GM23248 (cell line): ENCODE measurements at regions not wholly inside any gene's neighbourhood (a gene's known extent, or its start where the extent isn't known, plus 50 kb on each side); places are given as distances from the start of the nearest gene placed in this dataset.

Experiments
- DNase-seq: peaks from one replicate; pipeline ENCODE4 v3.0.0-alpha.2; 2015
- H2AFZ ChIP-seq: fragments of 200-600 bp; sonication (generic); 2 replicates; pipeline ENCODE4 v1.6.1; 2016; ENCODE audit warnings: antibody characterized with exemption
- H3F3A ChIP-seq: fragments of 200-600 bp; sonication (generic); 2 replicates; pipeline ENCODE4 v1.6.1; 2016; ENCODE audit warnings: mild to moderate bottlenecking, antibody characterized with exemption, mixed run types; ENCODE audit not compliant: insufficient read depth
- H3K27ac ChIP-seq: fragments of 200-600 bp; sonication (generic); 2 replicates; pipeline ENCODE4 v1.5.1; 2016; ENCODE audit warnings: mild to moderate bottlenecking
- H3K27me3 ChIP-seq: fragments of 200-600 bp; sonication (generic); replicated peaks from 2 replicates; pipeline ENCODE4 v1.6.1; 2016; ENCODE audit warnings: mild to moderate bottlenecking; ENCODE audit not compliant: insufficient read depth
- H3K36me3 ChIP-seq: fragments of 200-600 bp; sonication (generic); 2 replicates; pipeline ENCODE4 v1.6.1; 2016; ENCODE audit warnings: low read depth, mild to moderate bottlenecking
- H3K4me1 ChIP-seq: fragments of 200-600 bp; sonication (generic); 2 replicates; pipeline ENCODE4 v1.6.1; 2016; ENCODE audit warnings: mild to moderate bottlenecking; ENCODE audit not compliant: insufficient read depth
- H3K4me2 ChIP-seq: fragments of 200-600 bp; sonication (generic); one replicate; pipeline ENCODE4 v1.6.1; 2016; ENCODE audit warnings: mild to moderate bottlenecking; ENCODE audit not compliant: unreplicated experiment
- H3K4me3 ChIP-seq: fragments of 200-600 bp; sonication (generic); 2 replicates; pipeline ENCODE4 v1.5.1; 2016; ENCODE audit warnings: mild to moderate bottlenecking
- H3K79me2 ChIP-seq: fragments of 200-600 bp; sonication (generic); 2 replicates; pipeline ENCODE4 v1.6.1; 2016; ENCODE audit warnings: mild to moderate bottlenecking; ENCODE audit not compliant: insufficient read depth
- H3K9ac ChIP-seq: fragments of 200-600 bp; sonication (generic); 2 replicates; pipeline ENCODE4 v1.6.1; 2016; ENCODE audit warnings: mild to moderate bottlenecking
- H3K9me2 ChIP-seq: fragments of 200-600 bp; sonication (generic); 2 replicates; pipeline ENCODE4 v1.6.1; 2016; ENCODE audit warnings: mixed run types, mild to moderate bottlenecking, moderate library complexity; ENCODE audit not compliant: insufficient read depth
- H3K9me3 ChIP-seq: fragments of 200-600 bp; sonication (generic); one replicate; pipeline ENCODE4 v1.6.1; 2017; ENCODE audit warnings: low read depth
- H4K20me1 ChIP-seq: fragments of 200-600 bp; sonication (generic); 2 replicates; pipeline ENCODE4 v1.6.0; 2016; ENCODE audit not compliant: insufficient read depth
- EZH2 ChIP-seq: fragments of 200-600 bp; sonication (generic); IDR thresholded peaks from 2 replicates; pipeline ENCODE4 v1.6.1; 2018; ENCODE audit warnings: antibody characterized with exemption, mild to moderate bottlenecking; ENCODE audit not compliant: insufficient read depth, poor library complexity, severe bottlenecking
- EZH2phosphoT487 ChIP-seq: fragments of 200-600 bp; sonication (generic); IDR thresholded peaks from 2 replicates; pipeline ENCODE4 v1.6.1; 2018; ENCODE audit warnings: antibody characterized with exemption, moderate library complexity, mild to moderate bottlenecking, low read depth; ENCODE audit not compliant: insufficient read depth
- WGBS, 2 experiments: methylation state at CpG; one replicate each; pipeline ENCODE4 v1.1.6; 2015 to 2017; ENCODE audit warnings: low lambda C conversion rate in 2 of 2, low coverage in 1 of 2; ENCODE audit errors: missing lambda C conversion rate in 2 of 2; 5-methylcytosine and 5-hydroxymethylcytosine counted together
- in situ Hi-C: fragments of 300-500 bp; cut with MboI; formaldehyde crosslinking; loops from 2 replicates; pipeline ENCODE4 v1.15.0; 2020

DNA sequence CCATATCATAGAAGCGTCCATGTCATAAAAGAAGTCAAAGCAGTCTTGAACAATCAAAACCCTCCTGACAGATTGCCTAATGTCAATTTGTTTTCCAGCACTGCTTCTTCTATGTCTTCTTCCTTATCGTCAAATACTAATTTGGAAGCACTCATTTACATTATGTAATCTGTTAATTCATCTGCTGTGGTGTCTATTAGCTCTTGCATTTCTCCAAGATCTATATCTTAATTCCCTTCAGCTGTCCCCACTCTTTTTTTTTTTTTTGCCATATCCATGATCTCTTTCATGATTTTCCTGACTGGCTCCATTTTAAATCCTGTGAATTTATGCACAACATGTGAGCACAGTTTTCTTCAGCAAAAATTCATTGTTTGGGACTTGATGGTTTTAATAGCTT is 560.5 kb upstream of the ARPP21 start:
- Histone ChIP-seq H3K4me3 (no peak overlapping the region), H3K4me2 (no peak overlapping the region), H3K36me3 (no peaks in the 10 kb centered on the region), H3F3A (no peaks in the 10 kb centered on the region), H2AFZ (no peak overlapping the region), H3K79me2 (no peaks in the 10 kb centered on the region), H3K9ac (no peak overlapping the region), H3K4me1 (no peaks in the 10 kb centered on the region), H3K9me3 (no peaks in the 10 kb centered on the region), H4K20me1 (no peaks in the 10 kb centered on the region), H3K27ac (no peak overlapping the region), H3K27me3 (no peaks in the 10 kb centered on the region), H3K9me2 (no peaks in the 10 kb centered on the region)
- WGBS, 2 experiments, result 15% methylated on average over 2 of the region's 2 CpGs
- no peak for DNase-seq
- in situ Hi-C loops, result no loop called here
- TF ChIP-seq EZH2phosphoT487 (no peak), EZH2 (no peak)

DNA sequence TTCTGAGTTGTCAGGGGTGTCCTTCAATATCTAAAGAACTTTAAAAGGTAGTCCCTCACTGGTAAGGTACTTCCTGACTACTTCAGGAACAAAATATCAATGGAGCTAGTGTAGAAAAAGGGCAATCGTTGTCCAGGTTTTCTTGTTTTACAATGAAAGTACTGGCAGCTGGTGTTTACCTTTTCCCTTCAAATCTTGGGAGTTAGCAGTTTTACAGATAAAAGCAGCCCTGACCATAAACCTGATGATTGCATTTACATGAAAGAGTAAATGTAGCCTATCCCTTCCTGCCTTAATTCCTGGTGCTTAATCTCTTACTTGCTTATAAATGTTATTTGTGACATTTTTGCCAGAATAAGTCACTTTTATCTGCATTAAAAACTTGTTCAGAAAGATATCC is 559.9 kb upstream of the ARPP21 start:
- 0 to 2% methylated on average over 1 of the region's 1 CpG for WGBS, 2 experiments
- in situ Hi-C loops, result no loop called here
- H3K9me2 ChIP-seq, result no peaks in the 10 kb centered on the region

DNA sequence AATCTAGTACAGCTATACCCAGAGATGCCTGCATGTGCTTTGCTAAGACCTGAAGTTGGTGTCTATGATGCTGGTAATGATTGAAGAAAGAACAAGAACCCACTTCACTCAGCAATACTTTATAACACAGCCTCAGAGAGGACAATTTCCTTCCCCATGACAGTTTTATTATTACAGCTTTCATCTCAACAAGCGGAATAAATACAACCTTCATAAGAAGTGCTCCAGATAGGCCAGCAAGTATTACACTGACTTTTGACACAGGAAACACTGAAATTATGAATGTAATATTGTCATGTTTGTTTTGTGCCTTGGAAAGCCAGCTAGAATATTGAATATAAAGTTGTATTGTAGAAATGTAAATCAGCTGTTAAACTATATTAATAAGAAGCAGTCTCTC is 557.4 kb upstream of the ARPP21 start:
- Histone ChIP-seq H2AFZ (no peak overlapping the region), H3K27me3 (no peaks in the 10 kb centered on the region), H3K36me3 (no peaks in the 10 kb centered on the region), H4K20me1 (no peaks in the 10 kb centered on the region), H3F3A (no peaks in the 10 kb centered on the region), H3K9ac (no peak overlapping the region), H3K4me1 (no peaks in the 10 kb centered on the region), H3K27ac (no peak overlapping the region), H3K9me2 (no peaks in the 10 kb centered on the region), H3K9me3 (no peaks in the 10 kb centered on the region), H3K79me2 (no peaks in the 10 kb centered on the region), H3K4me2 (no peak overlapping the region), H3K4me3 (no peak overlapping the region)
- no peak for DNase-seq
- no peak for TF ChIP-seq EZH2
- TF ChIP-seq EZH2phosphoT487, result no peak
- in situ Hi-C loops, result no loop called here
- WGBS, 2 experiments, result 13 to 34% methylated on average over 1 of the region's 1 CpG

More for the DNA sequence above, 559.9 kb upstream of the ARPP21 start:
- Histone ChIP-seq H3K9me3 (no peaks in the 10 kb centered on the region), H3F3A (no peaks in the 10 kb centered on the region), H3K4me3 (no peak overlapping the region), H3K36me3 (no peaks in the 10 kb centered on the region), H3K27me3 (no peaks in the 10 kb centered on the region), H2AFZ (no peak overlapping the region), H3K4me1 (no peaks in the 10 kb centered on the region), H3K27ac (no peak overlapping the region), H4K20me1 (no peaks in the 10 kb centered on the region), H3K79me2 (no peaks in the 10 kb centered on the region), H3K9ac (no peak overlapping the region), H3K4me2 (no peak overlapping the region)
- no peak for DNase-seq
- TF ChIP-seq EZH2phosphoT487 (no peak), EZH2 (no peak)

DNA sequence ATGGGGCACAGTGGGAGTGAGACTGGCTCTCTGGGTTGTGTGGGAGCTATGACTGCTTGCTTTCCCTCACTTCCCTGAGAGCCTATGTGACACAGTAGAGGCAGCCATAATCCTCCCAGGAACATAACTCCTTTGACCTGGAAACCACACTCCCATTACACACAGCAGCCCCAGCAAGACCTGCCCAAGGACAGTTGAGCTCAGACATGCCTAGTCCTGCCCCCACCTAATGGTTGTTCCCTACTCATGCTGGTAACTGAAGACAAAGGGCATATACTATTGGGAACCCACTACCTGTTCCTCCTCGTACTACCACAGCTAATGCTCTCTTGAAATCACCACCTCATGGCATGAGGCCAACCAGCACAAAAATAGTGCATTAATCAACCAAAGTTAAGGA is 550.4 kb upstream of the ARPP21 start:
- Histone ChIP-seq H3K36me3 (no peaks in the 10 kb centered on the region), H3F3A (no peaks in the 10 kb centered on the region), H3K4me2 (no peak overlapping the region), H3K27me3 (no peaks in the 10 kb centered on the region), H3K4me1 (no peaks in the 10 kb centered on the region), H3K79me2 (no peaks in the 10 kb centered on the region), H3K9me2 (no peaks in the 10 kb centered on the region), H4K20me1 (no peaks in the 10 kb centered on the region), H3K9ac (no peak overlapping the region), H3K4me3 (no peak overlapping the region), H2AFZ (no peak overlapping the region), H3K9me3 (peaks cover 3% of the 10 kb centered on the region), H3K27ac (no peak overlapping the region)
- 36 to 37% methylated on average over 1 of the region's 1 CpG for WGBS, 2 experiments
- TF ChIP-seq EZH2 (no peak), EZH2phosphoT487 (no peak)
- DNase-seq, result no peak
- in situ Hi-C loops, result no loop called here

DNA sequence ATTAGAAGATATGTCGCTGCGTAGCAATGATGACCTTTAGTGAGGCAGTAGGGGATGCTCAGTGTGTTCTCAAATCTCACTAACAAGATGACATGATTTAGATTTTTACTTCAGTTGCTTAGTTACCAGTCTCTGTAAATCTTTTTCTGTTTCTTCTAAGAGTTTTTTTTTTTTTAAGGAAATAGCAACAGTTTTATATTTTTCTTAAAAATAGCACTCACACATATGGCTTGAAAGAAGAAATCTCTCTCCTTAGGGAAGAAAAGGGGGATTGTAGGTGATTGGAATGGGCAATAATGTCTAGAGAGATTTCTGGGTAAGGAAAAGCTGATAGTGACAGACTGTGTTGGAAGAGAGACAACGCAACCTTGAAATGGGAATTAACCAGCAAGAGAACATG is 524.6 kb upstream of the ARPP21 start:
- no peaks in the 10 kb centered on the region for H3K36me3 ChIP-seq
- H3K27me3 ChIP-seq, result no peaks in the 10 kb centered on the region
- WGBS, 2 experiments, result 50 to 53% methylated on average over 3 of the region's 3 CpGs
- no peak for DNase-seq
- no peak overlapping the region for H2AFZ ChIP-seq
- H3F3A ChIP-seq, result no peaks in the 10 kb centered on the region
- no peaks in the 10 kb centered on the region for H3K9me2 ChIP-seq
- no peak overlapping the region for H3K9ac ChIP-seq
- peaks cover 6% of the 10 kb centered on the region for H3K9me3 ChIP-seq
- no peaks in the 10 kb centered on the region for H3K79me2 ChIP-seq
- H3K4me1 ChIP-seq, result no peaks in the 10 kb centered on the region
- in situ Hi-C loops, result no loop called here
- H3K4me3 ChIP-seq, result no peak overlapping the region
- H3K4me2 ChIP-seq, result no peak overlapping the region
- no peak for TF ChIP-seq EZH2phosphoT487
- no peak for TF ChIP-seq EZH2
- H3K27ac ChIP-seq, result no peak overlapping the region
- no peaks in the 10 kb centered on the region for H4K20me1 ChIP-seq
